B cell (primary cell): ENCODE measurements at regions not wholly inside any gene's neighbourhood (a gene's known extent, or its start where the extent isn't known, plus 50 kb on each side); places are given as distances from the start of the nearest gene placed in this dataset.

ENCODE experiments used
- EZH2 ChIP-seq: IDR thresholded peaks from 2 replicates; pipeline ENCODE4 v1.6.1; 2012; ENCODE audit warnings: borderline replicate concordance, low read depth, mild to moderate bottlenecking, moderate library complexity, low read length; ENCODE audit not compliant: insufficient read depth, poor library complexity, severe bottlenecking
- TF ChIP-seq, protein P1 (sequence below): fragments of 200-600 bp; IDR thresholded peaks from one replicate; pipeline ENCODE4 v1.8.0; 2022; ENCODE audit warnings: antibody characterized with exemption, mild to moderate bottlenecking

DNA sequence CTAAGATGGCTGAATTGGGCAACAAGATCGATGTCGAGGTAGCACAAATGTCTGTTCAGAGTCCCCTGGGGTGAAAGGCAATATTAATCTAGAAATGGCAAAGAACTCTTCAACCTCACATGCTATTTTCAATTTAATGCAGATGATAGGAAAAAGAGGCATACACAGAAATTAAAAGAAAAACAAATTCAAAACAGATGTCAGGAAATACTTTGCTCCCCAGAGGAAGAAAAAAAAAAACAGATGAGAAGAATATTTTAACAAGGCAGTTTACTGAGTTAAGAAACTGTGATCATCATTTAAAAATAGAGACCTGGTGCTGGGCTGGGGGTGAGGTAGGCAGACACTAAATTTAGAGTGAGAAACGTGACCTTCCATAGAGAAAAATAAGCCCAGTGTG lies 421.9 kb upstream of the ARGLU1 start:
- TF ChIP-seq, protein P1, sequence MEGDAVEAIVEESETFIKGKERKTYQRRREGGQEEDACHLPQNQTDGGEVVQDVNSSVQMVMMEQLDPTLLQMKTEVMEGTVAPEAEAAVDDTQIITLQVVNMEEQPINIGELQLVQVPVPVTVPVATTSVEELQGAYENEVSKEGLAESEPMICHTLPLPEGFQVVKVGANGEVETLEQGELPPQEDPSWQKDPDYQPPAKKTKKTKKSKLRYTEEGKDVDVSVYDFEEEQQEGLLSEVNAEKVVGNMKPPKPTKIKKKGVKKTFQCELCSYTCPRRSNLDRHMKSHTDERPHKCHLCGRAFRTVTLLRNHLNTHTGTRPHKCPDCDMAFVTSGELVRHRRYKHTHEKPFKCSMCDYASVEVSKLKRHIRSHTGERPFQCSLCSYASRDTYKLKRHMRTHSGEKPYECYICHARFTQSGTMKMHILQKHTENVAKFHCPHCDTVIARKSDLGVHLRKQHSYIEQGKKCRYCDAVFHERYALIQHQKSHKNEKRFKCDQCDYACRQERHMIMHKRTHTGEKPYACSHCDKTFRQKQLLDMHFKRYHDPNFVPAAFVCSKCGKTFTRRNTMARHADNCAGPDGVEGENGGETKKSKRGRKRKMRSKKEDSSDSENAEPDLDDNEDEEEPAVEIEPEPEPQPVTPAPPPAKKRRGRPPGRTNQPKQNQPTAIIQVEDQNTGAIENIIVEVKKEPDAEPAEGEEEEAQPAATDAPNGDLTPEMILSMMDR, result no peak
- TF ChIP-seq EZH2, result no peak
